H1 (cell line): ENCODE measurements at regions not wholly inside any gene's neighbourhood (a gene's known extent, or its start where the extent isn't known, plus 50 kb on each side); places are given as distances from the start of the nearest gene placed in this dataset.

Experiments used
- CTCF ChIP-seq, 3 experiments: IDR thresholded peaks; 1 replicate in 2 of 3; 2 replicates in 1 of 3; pipeline versions ENCODE4 v1.5.1 to v1.6.1; 2011; ENCODE audit warnings: low read length in 3 of 3, mild to moderate bottlenecking in 3 of 3, inconsistent platforms in 2 of 3, low read depth in 1 of 3, moderate library complexity in 1 of 3; ENCODE audit not compliant: insufficient read depth in 1 of 3; ENCODE audit errors: control extremely low read depth in 1 of 3
- EZH2 ChIP-seq: fragments of 200-600 bp; sonication (generic); IDR thresholded peaks from 2 replicates; pipeline ENCODE4 v1.7.1; 2012; ENCODE audit warnings: low read depth, mild to moderate bottlenecking, moderate library complexity, low read length, inconsistent platforms; ENCODE audit not compliant: severe bottlenecking
- HDAC2 ChIP-seq, 2 experiments: fragments of 300-600 bp in 1 of 2; sonication (generic) in 1 of 2; IDR thresholded peaks; 2 replicates each; pipeline ENCODE4 v1.6.1; 2011 to 2012; ENCODE audit warnings: low read depth in 2 of 2, low read length in 2 of 2, mild to moderate bottlenecking in 2 of 2, moderate library complexity in 2 of 2, borderline replicate concordance in 1 of 2, inconsistent platforms in 1 of 2
- POLR2A ChIP-seq, 2 experiments: IDR thresholded peaks; 1 replicate in 1 of 2; 2 replicates in 1 of 2; pipeline ENCODE4 v1.6.1; 2011; ENCODE audit warnings: low read depth in 2 of 2, low read length in 2 of 2, mild to moderate bottlenecking in 2 of 2; ENCODE audit errors: control extremely low read depth in 1 of 2
- POLR2AphosphoS5 ChIP-seq: IDR thresholded peaks from 2 replicates; pipeline ENCODE4 v1.6.1; 2011; ENCODE audit warnings: low read depth, low read length
- SP4 ChIP-seq: IDR thresholded peaks from 2 replicates; pipeline ENCODE4 v1.6.1; 2012; ENCODE audit warnings: low read length, inconsistent platforms
- TAF1 ChIP-seq: IDR thresholded peaks from 2 replicates; pipeline ENCODE4 v1.6.1; 2011; ENCODE audit warnings: mild to moderate bottlenecking, low read depth, low read length
- TCF12 ChIP-seq: IDR thresholded peaks from 2 replicates; pipeline ENCODE4 v1.6.1; 2011; ENCODE audit warnings: low read depth, mild to moderate bottlenecking, low read length
- USF2 ChIP-seq: IDR thresholded peaks from 2 replicates; pipeline ENCODE4 v1.6.1; 2011; ENCODE audit warnings: low read length, improper control_type of control experiment

DNA sequence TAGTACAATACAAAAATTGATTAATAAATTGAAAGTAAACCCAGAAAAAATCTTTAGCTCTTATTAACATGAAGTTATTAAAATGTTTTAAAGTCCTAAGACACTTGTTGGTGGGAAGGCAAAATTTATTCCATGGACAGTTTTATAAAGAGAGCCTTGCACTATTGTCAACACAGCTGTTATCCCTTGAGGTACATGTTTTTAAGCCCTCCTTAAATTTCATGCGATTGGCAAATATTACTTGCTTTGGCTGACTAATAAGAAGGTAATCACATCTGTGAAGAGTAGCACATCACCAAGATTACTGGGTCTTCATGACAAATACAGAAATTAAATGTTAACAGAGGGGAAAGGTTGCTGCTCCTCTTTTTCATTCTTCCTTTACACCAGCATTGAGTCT, 611.1 kb downstream of the BRINP3 start:
- TF ChIP-seq CTCF (IDR thresholded peaks at IDR 0.05; ENCODE audit: control extremely low read depth in 1 of 3, insufficient read depth in 1 of 3, low read depth in 1 of 3, low read length in 3 of 3): no peak
- no peak for TF ChIP-seq POLR2A (IDR thresholded peaks at IDR 0.05; ENCODE audit: control extremely low read depth in 1 of 2, low read depth in 2 of 2, low read length in 2 of 2)
- no peak for TF ChIP-seq TAF1
- TF ChIP-seq TCF12: no peak
- no peak for TF ChIP-seq SP4
- no peak for TF ChIP-seq POLR2AphosphoS5
- no peak for TF ChIP-seq USF2
- TF ChIP-seq HDAC2 (IDR thresholded peaks at IDR 0.05; ENCODE audit: borderline replicate concordance in 1 of 2, low read depth in 2 of 2, low read length in 2 of 2): no peak
- TF ChIP-seq EZH2: no peak
